HG03097 (cell line): ENCODE measurements at regions not wholly inside any gene's neighbourhood (a gene's known extent, or its start where the extent isn't known, plus 50 kb on each side); places are given as distances from the start of the nearest gene placed in this dataset.
"Not testable (repeated sequence)": the region's sequence is repeated elsewhere in the genome, so short reads cannot be mapped to it uniquely, and the experiment has no call there.

Experiments
- ATAC-seq: cut with Tn5 transposase; IDR thresholded peaks from one replicate; pipeline ENCODE4 v1.9.1; 2021; ENCODE audit not compliant: unreplicated experiment, low FRiP score

DNA sequence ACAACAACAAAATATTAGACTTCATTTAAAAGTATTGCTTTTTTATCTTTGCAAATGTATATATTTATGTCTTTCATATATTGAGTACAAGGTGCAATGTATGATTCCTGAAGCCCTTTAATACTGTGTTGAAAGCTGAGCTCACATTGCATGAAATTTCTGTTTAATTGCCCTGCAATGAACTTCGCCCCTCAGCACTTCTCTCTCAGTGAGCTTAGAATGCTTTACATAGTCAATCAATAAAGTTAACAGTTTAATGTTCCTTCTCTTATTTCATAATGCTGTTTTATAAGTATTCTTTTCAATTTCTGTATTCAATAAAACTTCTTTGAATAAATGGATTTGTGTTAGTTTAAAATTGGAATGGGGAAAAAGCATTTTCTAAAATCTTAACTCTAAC is 607.1 kb downstream of the SOX5 start:
- ATAC-seq, result no peak

DNA sequence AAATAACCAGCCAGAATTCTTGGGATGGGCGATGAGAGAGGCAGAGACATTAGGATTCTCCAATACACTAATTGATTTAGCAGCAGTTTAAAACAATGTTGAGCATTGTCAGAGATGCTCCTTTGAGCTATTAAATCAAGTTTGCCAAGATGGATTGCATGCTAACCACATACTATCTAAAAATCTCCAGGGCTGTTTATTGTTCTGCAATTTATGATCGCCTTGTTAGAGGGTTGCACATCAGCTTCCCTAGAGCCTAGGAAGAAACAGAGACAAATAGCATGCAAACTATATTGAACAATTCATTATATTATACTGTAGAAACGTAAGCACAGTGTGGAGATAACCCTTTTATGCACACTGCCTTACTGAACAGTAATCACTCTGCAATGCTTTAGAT is 599.9 kb downstream of the SOX5 start:
- no peak for ATAC-seq

DNA sequence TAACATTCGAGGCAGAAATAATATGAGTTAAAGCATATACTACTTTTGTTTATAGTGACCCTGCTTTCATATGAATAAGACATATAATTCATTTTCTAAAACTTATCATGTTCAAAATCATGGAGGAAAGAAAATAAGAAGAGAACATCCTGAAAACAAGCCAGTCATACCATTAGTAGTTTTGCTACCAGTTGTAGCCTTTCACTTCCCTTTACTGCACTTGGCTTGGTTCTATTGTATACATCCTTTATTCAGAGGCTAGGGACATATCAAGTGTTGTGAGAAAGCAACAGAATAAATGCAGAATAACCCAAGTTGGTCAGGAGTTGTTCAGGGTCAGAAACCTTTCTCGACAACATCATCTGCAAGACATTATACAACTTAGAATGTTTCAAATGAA is 598.7 kb downstream of the SOX5 start:
- no peak for ATAC-seq

DNA sequence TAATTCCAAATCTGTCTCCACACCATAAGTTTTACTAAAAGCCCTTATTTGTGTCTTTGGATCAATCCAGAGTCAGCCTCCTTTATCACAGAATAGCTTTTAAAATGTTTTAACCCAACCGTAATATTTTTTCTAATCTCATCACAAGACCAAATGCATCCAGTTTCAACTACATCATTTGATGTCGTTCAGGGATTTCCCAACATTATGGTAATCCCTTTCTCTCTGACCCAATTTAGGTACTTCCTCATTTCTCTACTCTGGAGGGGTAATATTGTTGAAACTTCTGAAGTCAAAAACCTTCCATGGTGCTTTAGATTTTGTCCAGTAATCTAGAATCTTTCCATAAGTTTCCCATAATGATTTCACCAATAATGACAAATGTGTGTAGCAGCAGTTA is 596.8 kb downstream of the SOX5 start:
- ATAC-seq, result no peak

DNA sequence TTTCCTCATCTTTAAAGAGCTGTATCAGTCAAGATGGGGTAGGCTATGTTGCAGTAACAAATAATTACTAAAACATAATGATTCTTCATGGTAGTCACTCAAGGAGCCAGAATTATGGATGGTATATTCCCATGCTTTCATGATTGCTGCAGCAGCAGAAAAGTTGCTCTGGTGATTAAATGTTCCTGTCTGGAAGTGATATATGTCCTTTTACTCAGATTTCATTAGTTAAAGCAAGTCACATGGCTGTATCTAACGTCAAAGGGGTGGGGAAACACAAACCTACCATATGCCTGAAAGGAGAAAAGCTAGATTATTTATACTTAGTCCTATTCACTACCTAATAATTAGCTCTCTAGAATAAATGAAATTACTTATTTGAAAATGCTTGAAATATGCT is 594.7 kb downstream of the SOX5 start:
- ATAC-seq, result no peak

DNA sequence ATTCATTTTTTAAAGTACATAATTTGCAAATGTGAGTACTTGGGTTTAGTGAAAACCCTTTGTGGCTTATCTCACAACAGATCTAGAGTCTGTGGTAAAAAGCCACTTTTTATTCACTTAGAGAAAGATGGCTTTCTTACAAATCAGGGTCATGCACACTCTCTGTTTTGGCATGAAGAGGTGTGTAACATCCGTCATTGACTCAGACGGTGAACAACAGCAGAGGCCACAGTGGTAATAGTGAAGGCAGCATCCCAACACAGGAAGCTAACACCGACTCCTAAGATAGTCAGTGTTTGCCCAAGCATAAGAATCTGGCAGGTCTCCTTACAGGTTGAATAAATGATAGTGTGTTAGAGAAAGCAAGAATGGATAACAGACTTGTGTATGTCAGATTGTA is 593.0 kb downstream of the SOX5 start:
- ATAC-seq, result no peak

DNA sequence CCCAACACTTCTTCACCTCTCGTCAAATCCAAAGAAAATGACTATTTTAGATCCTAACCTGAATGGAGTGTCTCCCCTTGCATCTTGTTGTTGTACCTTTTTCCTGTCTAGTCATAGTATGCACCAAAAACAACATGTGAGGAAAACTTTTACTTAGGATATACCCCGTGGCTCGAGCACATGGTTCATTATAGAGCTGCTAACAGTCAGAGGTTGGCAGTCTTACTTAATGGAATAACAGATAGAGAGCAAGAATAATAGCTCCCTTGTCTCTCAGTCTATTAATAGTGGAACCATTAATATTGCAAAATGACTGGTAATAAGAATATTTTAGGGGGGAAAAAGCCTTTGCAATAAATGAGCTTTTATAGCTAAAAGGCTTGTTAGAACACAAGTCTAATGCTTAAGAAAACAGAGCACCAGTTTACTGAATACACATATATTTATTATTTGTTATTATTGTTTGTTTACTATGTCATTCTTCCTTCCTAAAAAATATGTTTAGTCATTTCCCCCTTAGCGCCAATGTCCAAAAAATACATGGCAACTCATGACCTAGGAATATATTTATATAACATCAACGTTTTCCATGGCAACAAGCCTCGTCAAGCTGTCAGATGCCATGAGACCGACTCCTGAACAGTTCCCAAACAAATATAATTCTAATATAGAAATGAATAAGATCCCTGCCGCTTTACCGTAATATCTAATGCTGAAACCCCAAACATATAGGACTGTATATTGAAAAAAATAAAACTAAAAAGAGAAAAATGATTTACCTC is 592.4 kb downstream of the SOX5 start:
- no peak for ATAC-seq

DNA sequence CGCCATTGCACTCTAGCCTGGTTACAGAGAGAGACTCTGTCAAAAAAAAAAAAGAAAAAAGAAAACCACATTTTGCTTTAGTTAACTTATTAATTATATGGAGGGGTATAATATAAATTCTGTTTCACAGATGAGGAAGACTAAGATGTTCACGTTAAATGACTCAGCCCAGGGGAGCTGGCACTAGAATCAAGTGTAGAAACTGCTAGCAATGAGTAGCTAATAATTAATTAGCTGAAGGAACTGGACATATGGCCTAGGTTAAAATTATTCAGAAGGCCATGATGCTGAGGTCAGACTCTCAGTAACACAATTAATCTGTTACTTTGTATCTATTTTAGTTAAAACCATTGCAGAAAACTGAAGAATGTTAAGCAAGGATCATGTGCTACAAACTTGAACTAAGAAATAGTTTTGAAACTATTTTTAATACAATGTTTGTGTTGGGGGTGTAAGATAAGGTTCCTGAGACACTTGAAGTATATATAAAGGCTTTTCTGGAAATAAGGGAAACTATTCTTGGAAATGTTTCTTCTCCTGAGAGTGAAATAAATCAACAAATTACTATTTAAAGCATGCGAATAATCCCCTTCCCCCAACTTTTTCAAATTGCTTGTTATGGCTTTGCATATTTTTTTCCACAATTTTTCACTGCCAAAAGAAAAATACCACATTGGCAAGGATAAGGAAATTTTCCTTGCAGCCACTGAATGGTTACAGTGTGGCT is 589.3 kb downstream of the SOX5 start:
- ATAC-seq, result no peak

DNA sequence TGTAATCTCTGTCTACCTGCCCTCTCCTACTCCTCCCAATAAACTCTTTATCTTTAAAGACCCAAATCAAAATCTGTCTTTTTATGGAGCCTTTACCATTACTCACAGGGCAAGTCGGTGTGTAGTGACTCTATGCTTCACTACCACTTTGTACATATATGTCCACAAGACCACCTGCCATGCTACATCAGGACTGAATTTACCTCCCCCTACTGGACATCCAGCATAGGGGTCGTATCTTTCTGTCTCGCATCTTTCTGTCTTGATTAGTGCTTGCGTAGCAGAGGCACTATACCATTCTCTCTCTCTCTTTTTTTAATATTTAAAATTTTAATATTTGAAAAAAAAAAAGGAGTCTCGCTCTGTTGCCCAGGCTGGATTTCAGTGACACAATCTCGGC is 587.5 kb downstream of the SOX5 start:
- no peak for ATAC-seq

DNA sequence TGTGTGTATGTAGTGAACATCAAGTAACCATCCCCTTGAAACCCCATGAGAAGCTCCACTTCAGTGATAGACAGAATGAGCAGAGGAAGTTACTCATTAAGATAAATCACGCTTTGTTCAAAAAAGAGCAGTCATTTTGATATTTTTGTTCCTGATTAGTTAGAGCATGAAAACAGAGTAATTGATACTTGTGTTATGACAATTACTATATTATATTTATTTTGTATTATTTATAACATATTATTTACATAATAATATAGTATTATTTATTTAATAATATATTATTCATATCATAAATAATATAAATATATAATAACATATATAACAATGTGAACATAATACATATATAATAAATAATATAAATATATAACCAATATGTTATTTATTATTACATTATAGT is 580.9 kb downstream of the SOX5 start:
- ATAC-seq, result no peak

DNA sequence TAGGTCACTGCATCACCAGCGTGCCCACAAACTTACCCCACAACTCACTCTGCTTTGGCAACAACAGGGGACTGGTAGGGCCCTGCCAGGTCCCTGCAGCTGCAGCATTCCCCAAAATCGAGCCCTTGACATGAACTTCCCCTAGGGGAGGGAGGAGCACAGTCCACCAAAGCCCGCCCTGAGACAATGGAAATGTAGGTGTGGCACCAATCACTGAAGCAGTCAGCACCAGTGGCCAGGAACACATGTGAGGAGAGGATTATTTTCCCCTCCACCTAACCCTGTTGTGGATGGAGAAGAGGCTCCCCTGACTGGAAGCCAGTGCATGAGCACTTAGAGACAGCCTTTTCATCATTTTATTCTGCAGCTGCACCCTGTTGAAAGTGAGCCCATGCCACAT is 573.8 kb downstream of the SOX5 start:
- no peak for ATAC-seq

DNA sequence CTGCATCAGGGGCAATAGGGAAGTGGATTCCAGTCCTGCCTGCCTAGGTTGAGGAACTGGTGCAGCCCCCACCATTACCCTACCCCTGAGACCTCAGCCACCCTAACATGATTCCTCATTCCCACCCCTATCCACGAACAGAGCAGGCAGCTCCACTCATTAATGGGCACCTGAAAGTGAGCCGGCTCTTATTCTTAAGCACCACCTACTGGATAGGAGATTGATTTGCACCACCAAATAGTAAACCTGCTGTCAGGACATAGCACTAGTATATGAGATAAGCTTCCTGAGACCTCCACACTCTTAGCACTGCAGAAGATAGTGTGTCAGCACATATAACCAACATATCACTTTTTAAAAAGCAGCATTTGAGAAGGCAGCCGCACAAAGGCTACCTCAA is 573.2 kb downstream of the SOX5 start:
- ATAC-seq, result no peak

DNA sequence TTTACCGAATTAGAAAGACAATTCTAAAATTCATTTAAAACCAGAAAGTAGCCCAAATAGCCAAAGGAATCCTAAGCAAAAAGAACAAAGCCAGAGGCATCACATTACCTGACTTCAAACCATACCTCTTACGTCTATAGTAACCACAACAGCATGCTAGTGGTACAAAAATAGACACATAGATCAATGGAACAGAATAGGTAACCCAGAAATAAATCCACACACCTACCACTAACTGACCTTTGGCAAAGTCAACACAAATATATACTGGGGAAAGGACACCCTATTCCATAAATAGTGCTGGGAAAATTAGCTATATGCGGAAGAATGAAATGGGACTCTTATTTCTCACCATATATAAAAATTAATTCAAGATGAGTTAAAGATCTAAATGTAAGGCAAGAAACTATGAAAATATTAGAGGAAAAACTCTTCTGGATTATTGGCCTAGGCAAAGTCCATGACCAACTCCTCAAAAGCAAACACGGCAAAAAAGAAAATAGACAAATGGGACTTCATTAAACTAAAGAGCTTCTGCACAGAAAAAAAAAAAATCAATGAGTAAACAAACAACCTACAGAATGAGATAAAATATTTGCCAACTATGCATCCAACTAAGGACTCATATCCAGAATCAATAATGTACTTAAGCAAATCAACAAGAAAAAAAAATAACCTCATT is 568.9 kb downstream of the SOX5 start:
- no peak for ATAC-seq

DNA sequence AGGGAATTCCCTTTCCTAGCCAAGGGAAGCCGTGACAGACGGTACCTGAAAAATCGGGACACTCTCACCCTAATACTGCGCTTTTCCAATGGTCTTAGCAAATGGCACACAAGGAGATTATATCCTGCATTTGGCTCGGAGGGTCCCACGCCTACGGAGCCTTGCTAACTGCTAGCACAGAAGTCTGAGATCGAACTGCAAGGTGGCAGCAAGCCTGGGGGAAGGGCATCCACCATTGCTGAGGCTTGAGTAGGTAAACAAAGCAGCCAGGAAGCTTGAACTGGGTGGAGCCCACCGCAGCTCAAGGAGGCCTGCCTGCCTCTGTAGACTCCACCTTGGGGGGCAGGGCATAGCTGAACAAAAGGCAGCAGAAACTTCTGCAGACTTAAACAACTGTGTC is 560.6 kb downstream of the SOX5 start:
- not testable (repeated sequence) for ATAC-seq

DNA sequence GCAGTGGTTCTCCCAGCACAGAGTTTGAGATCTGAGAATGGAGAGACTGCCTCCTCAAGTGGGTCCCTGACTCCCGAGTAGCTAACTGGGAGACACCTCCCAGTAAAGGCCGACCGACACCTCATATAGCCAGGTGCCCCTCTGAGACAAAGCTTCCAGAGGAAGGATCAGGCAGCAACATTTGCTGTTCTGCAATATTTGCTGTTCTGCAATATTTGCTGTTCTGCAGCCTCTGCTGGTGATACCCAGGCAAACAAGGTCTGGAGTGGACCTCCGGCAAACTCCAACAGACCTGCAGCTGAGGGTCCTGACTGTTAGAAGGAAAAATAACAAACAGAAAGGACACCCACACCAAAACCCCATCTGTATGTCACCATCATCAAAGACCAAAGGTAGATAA is 560.2 kb downstream of the SOX5 start:
- ATAC-seq, result not testable (repeated sequence)

DNA sequence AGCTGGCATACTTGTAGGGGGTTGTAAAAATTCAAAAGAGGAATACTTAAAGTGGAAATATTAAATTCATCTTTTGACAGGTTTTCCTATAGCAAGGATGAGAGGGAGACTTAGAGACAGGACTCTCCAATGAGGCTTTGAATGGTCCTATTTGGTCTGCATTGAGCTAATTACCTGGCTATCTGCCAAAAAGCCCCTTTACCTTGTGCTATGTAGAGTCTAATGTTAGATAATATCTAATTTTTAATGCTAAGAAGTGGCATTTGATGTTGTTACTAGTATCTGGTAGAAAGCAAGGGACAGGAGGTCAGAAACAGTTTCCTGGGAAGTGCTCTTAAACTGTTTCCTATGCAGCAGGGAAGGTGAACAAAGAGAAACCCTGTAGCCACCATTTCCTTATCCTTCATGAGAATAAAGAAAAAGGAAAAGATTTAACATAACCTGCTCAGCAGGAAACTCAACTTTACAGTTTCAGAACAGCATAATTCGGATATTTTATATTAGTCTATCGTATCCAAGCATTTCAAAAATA is 550.0 kb downstream of the SOX5 start:
- ATAC-seq, result no peak

DNA sequence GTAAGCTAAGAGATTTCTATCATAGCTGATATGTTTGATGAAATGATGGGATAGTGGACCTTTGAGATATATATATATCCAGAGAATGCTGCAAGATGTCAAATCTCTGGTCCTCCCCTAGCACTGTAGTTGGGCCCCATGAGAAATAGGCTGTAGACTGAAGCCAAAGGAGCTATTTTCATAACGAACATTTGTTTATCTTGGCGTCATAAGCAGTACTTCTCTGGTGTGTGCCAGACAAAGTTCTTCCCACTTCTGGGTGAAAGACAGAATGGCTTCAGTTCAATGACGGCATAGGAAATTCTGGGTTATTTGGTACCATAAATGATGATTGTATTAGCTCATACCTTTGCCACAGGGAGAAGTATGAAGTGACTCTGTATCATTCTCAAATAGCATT is 534.3 kb downstream of the SOX5 start:
- no peak for ATAC-seq

DNA sequence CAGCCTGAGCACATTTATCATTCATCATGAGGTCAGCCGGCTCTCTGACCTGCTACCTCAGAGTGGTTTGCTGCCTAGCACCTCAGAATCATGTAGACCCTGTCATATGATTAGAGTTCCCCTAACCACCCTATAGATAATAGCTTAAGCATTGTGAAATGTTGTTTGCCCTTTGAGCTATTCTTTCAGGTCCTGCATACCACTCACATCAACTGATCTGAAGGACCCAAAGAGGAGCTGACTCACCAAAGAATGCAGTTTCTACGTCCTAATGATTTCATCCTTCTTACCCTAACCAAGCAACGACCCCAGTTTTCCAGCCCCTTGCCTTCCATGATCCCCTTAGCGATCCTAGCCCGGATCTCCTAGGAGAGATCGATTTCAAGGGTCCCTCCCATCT is 527.9 kb downstream of the SOX5 start:
- no peak for ATAC-seq

DNA sequence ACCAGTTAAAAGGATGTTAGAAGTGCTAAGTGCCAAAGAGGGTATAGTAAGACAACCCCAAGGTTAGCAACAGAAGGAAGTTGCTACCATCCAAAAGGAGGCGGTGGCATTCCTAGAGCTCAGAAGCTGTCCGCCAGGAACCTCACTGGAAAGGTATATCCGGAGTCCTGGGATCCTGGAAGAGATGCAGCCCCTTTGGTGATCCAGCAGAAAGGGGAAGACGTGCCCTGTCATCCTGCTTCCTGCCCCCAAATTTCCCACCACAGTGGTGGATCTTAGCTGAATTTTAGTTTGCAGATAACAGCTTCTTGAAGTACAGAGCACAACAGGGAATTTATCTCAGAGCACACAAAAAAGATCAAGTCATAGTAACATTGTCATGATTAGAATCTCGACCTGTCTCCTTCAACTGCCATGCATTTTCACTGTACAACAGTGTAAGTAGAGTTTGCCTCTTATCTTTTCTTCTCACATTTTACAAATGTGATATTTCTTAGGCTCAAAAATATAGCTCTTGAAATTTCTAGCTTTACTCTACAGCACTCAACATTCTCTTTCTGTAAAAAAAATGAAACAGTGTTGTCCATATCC is 526.3 kb downstream of the SOX5 start:
- no peak for ATAC-seq

DNA sequence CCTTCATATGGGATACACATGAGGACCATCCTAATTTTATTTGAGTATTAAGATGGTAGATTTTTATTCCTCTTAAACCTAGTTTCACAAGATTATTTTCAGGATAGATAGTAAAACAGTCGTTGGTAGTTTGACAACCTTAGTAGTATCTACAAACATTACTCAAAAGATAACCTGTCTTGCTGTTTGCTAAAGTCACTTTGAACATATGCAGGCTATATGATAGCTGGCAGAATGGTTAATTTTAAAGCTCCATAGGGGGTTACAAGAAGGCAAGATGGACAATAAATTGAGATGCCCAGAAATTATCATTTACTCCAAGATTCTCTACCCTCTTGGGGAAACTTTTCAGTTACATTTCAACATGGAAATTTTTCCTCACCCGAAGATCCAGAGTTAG is 525.7 kb downstream of the SOX5 start:
- no peak for ATAC-seq

DNA sequence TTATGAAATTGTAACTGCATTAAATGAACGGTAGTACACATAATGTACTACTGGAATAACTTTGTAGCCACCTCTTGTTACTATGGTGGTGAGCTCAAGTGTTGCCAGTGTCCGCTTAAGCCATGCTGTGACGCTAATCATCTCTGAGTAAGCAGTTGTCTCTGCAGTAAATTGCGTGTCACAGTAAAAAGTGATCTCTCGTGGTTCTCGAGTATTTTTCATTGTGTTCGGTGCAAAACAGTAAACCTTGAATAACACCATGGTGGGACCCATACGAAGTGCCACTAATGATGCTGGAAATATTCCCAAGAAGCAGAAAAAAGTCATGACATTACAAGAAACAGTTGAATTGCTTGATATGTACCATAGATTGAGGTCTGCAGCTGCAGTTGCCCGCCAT is 524.8 kb downstream of the SOX5 start:
- ATAC-seq, result no peak
